ENCODE measurements at regions not wholly inside any gene's neighbourhood (a gene's known extent, or its start where the extent isn't known, plus 50 kb on each side); places are given as distances from the start of the nearest gene placed in this dataset.

GRCh38 chr13:50187352-50188029 is 172.2 kb downstream of the KCNRG start:
- no peak for DNase-seq (ENCODE audit: low read depth in 4 of 4, low spot score in 3 of 4)

DNA sequence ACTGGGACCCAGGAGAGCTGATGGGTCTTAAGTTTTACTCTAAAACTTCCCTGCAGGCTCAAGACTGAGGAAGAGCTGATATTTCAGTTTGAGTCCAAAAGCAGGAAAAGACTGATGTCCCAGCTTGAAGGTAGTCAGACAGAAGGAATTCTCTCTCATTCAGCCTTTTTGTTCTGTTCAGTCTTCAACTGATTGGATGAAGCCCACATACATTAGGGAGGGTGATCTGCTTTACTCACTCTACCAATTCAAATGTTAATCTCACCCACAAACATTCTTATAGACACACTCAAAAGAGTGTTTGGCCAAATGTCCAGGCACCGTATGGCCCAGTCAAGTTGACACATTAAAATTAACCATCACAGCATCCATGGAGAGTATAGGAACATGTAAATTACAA is 173.5 kb downstream of the KCNRG start:
- DNase-seq (ENCODE audit: low read depth in 4 of 4, low spot score in 3 of 4), result no peak

DNA sequence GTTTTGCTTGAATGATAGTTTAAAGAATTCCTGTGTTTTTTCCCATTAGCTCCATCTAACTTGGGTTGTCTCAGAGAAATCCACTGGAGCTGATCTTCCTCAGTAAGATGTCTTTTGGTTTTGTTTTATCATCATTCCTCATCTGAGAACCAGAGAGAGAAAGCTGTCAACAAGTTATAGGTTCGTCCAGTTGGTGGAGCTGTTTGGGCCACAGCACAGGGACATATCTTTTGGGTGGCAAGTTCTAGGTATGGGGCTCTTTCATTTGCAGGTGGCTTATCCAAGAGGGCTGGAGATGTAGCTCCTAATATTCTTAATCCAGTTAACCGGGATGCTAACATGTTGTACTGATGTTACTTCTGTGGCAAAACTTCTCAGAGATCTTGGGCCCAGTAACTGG is 174.2 kb downstream of the KCNRG start:
- no peak for DNase-seq (ENCODE audit: low read depth in 4 of 4, low spot score in 3 of 4)

DNA sequence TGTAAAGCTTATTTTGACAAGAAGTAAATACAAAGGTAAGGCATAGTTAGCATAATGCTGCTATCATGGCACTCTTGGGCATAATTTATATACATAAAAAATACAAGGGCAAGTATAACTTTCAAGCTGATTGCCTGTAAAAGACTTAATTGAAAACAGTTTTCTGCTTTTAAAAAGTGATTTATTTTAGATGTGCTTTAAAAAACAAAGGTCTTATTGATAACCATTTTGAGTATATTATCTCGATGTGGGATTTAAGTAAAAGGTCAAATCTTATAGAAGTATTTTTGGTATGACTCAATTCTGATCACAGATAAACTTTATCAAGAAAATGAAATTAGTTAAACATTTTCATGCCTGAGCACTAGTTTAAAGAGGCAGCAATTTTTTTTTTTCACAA is 175.8 kb downstream of the KCNRG start:
- DNase-seq (ENCODE audit: low read depth in 4 of 4, low spot score in 3 of 4), result no peak

- DNase-seq (ENCODE audit: low read depth in 4 of 4, low spot score in 3 of 4), result no peak
Observed at GRCh38 chr13:50192272-50192813, 177.1 kb downstream of the KCNRG start.

GRCh38 chr13:50195045-50195444 is 179.8 kb downstream of the KCNRG start:
- DNase-seq (ENCODE audit: low read depth in 4 of 4, low spot score in 3 of 4), result no peak

- no peak for DNase-seq (ENCODE audit: low read depth in 4 of 4, low spot score in 3 of 4)
Observed at GRCh38 chr13:50196118-50196517, 180.9 kb downstream of the KCNRG start.

GRCh38 chr13:50197705-50198104 is 182.5 kb downstream of the KCNRG start:
- DNase-seq (ENCODE audit: low read depth in 4 of 4, low spot score in 3 of 4), result no peak

DNA sequence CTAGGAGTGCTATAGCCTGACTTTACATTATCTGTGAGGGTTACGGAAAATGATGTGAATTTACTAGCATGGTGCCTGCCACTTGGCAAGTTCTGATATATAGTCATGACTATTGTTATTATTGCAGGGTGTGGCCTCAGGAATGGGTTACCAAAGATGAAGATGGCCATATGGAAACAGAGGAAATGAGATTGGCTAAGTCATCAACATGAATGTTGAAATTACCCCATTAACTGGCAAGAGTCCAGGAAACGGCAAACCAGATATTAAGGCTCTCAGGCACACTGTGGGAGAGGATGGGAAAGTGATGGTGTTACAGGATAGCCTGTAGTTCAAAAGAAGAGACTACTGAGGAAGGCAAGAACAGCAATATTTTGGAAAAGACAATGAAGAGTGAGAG is 183.3 kb downstream of the KCNRG start:
- DNase-seq (ENCODE audit: low read depth in 4 of 4, low spot score in 3 of 4), result no peak

- DNase-seq (ENCODE audit: low read depth in 4 of 4, low spot score in 3 of 4), result no peak
Observed at GRCh38 chr13:50200569-50200968, 185.3 kb downstream of the KCNRG start.

- no peak for DNase-seq (ENCODE audit: low read depth in 4 of 4, low spot score in 3 of 4)
Observed at GRCh38 chr13:50200988-50201387, 185.7 kb downstream of the KCNRG start.

GRCh38 chr13:50202485-50202884 is 187.2 kb downstream of the KCNRG start:
- DNase-seq (ENCODE audit: low read depth in 4 of 4, low spot score in 3 of 4), result no peak

DNA sequence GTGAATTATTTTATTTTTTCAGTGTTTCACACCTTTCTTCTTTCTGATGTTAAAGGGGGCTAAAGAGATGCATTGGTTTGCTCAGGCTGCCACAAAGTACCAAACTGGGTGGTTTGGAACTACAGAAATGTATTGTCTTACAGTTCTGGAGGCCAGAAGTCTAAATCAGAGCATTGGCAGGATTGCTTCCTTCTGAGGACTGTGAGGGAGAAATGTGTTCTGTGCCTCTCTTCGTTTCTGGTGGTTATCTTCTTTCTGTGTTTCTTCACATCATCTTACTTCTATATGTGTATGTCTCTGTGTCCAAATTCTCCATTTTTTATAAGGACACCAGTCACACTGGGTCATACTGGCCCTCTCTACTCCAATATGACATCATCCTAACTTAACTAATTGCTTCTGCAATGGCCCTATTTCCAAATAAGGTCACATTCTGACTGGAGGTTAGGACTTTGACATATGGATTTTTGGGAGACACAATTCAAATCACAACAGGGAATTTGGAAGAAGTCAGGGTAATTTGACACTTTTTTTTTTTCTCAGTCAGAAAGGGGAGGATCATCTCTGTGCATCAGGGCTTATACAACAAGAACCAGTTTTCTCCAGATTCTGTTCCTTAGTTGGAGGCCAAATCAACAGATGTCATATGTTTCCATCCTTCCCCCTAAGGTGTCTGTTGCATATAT is 188.2 kb downstream of the KCNRG start:
- DNase-seq (ENCODE audit: low read depth in 4 of 4, low spot score in 3 of 4), result no peak

DNA sequence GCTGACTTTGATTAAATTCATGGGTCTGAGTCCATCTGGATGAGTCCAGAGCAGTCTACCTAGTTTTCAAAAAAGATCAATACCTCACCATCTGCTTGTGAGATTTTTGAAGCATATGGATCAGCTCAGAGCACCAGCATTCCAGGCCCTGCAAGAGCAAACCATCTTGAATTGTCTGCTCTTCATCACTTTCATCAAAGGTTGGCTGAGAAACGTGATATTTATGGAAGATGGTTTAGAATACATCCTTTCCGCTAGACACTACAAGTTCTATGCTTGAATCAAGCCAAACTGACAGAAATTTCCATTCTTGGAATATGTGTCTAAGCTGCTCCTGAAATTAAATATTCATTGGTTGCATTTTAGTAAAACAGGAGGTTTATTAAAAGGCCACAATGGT is 190.3 kb downstream of the KCNRG start:
- no peak for DNase-seq (ENCODE audit: low read depth in 4 of 4, low spot score in 3 of 4)

DNA sequence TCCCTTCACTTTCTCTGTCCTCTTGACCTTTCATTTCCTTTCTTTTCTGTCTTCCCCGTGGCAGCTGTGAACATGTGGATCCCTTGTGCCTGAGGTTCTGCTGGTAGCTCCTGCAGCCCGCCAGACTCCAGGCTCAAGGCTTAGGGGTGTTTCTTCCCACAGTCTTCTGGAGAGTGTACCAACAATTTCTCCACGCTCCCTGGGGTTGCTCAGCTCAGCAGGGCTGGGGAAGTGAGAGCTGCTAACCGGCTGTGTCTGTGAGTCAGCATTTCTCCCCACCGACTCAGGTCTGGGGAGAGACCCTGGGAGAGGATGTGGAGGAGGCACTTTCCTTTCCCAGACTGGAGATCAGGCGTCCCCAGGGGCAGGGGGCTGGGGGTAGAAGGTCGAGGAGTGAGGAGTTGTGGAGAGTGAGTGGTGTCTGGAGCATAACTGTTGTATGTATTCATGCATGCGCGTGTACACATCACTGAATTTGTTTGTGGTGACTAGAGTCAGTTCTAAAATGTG is 193.6 kb downstream of the KCNRG start:
- peak in 2 of 4 donors; percentile 27 to 33 for DNase-seq (ENCODE audit: low read depth in 4 of 4, low spot score in 3 of 4)

- no peak for DNase-seq (ENCODE audit: low read depth in 4 of 4, low spot score in 3 of 4)
Observed at GRCh38 chr13:50209631-50210030, 194.4 kb downstream of the KCNRG start.

- DNase-seq (ENCODE audit: low read depth in 4 of 4, low spot score in 3 of 4), result no peak
Observed at GRCh38 chr13:50213526-50213925, 198.3 kb downstream of the KCNRG start.

GRCh38 chr13:50214514-50214913 is 199.3 kb downstream of the KCNRG start:
- DNase-seq (ENCODE audit: low read depth in 4 of 4, low spot score in 3 of 4), result no peak

DNA sequence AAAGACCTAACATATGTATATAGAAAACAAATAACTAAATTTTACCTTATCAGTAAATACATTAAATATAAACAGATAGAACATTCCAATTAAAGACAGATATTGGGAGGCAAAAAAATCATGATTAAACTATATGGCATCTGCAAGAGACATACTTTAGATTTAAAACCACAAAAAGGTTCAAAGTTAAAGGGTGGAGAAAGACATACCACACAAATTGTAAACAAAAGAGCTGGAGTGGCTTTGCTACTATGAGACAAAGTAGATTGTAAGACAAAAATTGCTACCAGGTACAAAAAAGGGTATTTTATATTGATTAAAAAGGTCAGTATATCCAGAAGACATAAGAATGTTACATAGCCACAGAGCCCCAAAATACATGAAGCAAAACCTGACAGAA is 200.2 kb downstream of the KCNRG start:
- DNase-seq (ENCODE audit: low read depth in 4 of 4, low spot score in 3 of 4), result no peak

DNA sequence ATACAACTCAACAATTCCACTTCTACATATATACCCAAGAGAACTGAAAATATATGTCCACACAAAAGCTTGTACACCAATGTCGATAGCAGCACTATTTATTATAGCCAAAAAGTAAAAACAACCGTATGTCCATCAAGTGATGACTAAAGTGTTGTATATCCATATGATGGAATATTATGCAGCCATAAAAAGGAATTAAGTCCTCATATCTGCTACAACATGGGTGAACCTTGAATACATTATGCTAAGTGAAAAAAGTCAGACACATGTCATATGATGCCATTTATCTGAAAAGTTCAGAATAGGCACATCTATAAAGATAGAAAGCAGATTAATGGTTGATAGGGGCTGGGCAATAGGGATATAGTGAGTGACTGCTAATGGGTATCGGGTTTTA is 204.5 kb downstream of the KCNRG start:
- DNase-seq (ENCODE audit: low read depth in 4 of 4, low spot score in 3 of 4), result no peak

GRCh38 chr13:50220938-50221337 is 205.7 kb downstream of the KCNRG start:
- DNase-seq (ENCODE audit: low read depth in 4 of 4, low spot score in 3 of 4), result no peak

All from left renal pelvis (tissue), 4 donors.